A549 (cell line): ENCODE measurements at regions not wholly inside any gene's neighbourhood (a gene's known extent, or its start where the extent isn't known, plus 50 kb on each side); places are given as distances from the start of the nearest gene placed in this dataset.

Source experiments
- ATAC-seq, 2 experiments: fragments of 200-7000 bp in 1 of 2; fragments of >200 bp in 1 of 2; cut with Nextera tagmentation in 1 of 2; cut with Tn5 transposase in 1 of 2; 3 replicates each; pipeline versions ENCODE4 v1.8.0 to v1.9.1; 2018 to 2020; ENCODE audit warnings: mild to moderate bottlenecking in 1 of 2, moderate library complexity in 1 of 2
- CTCF ChIA-PET: fragments of 300-600 bp; sonication (Branson Sonifier 250); formaldehyde crosslinking; extraction: SDS; loops from one replicate; lab custom pipeline; 2021; ENCODE audit warnings: antibody characterized with exemption, inconsistent platforms; lab: Yijun Ruan, JAX
- POLR2A ChIA-PET: fragments of 350-600 bp; formaldehyde crosslinking; extraction: SDS; loops from one replicate; lab custom pipeline; 2021; ENCODE audit warnings: antibody characterized with exemption, inconsistent platforms; lab: Yijun Ruan, JAX
- DNase-seq, 2 experiments: peaks; one replicate each; pipeline versions ENCODE4 v3.0.0 to v3.0.0-alpha.2; 2011 to 2016; ENCODE audit warnings: low read depth in 1 of 2, low spot score in 1 of 2
- FAIRE-seq: peaks from 2 replicates; lab custom pipeline; 2011; peaks lifted over from hg19 to GRCh38; lab: Jason Lieb, UNC
- H3K27ac ChIP-seq, 2 experiments: fragments of >200 bp; sonication (Bioruptor Twin); formaldehyde crosslinking; 3 replicates each; pipeline ENCODE4 v1.5.1; 2016 to 2017
- H3K4me1 ChIP-seq: fragments of >200 bp; sonication (Bioruptor Twin); formaldehyde crosslinking; 3 replicates; pipeline ENCODE4 v1.6.1; 2016
- H3K4me2 ChIP-seq: fragments of >200 bp; sonication (Bioruptor Twin); formaldehyde crosslinking; 3 replicates; pipeline ENCODE4 v1.6.1; 2016
- H3K4me3 ChIP-seq: fragments of >200 bp; sonication (Bioruptor Twin); formaldehyde crosslinking; 3 replicates; pipeline ENCODE4 v1.5.1; 2016
- H3K9me3 ChIP-seq: fragments of >200 bp; sonication (Bioruptor Twin); formaldehyde crosslinking; 3 replicates; pipeline ENCODE4 v1.6.1; 2016
- BCL3 ChIP-seq: fragments of >200 bp; sonication (Bioruptor Twin); formaldehyde crosslinking; IDR thresholded peaks from 3 replicates; pipeline ENCODE4 v1.6.1; 2016
- CHD4 ChIP-seq: fragments of 200-600 bp; sonication (generic); IDR thresholded peaks from 2 replicates; pipeline ENCODE4 v1.6.1; 2016; ENCODE audit warnings: antibody characterized with exemption, mild to moderate bottlenecking, borderline replicate concordance
- E2F6 ChIP-seq: IDR thresholded peaks from 2 replicates; pipeline ENCODE4 v1.6.1; 2012; ENCODE audit warnings: low read depth, borderline replicate concordance
- FOXS1 ChIP-seq: fragments of 250-450 bp; sonication (Bioruptor Pico); IDR thresholded peaks from 2 replicates; pipeline ENCODE4 v1.5.0; 2020; ENCODE audit warnings: mild to moderate bottlenecking, moderate library complexity
- HOXA7 ChIP-seq: fragments of 250-450 bp; sonication (Bioruptor Pico); IDR thresholded peaks from 2 replicates; pipeline ENCODE4 v1.5.0; 2020; ENCODE audit warnings: mild to moderate bottlenecking, moderate library complexity
- HOXB5 ChIP-seq: fragments of 250-450 bp; sonication (Bioruptor Pico); IDR thresholded peaks from 2 replicates; pipeline ENCODE4 v1.5.0; 2020; ENCODE audit warnings: mild to moderate bottlenecking, moderate library complexity
- JUN ChIP-seq, 2 experiments: fragments of >200 bp; sonication (Bioruptor Twin); formaldehyde crosslinking; IDR thresholded peaks; 2 replicates in 1 of 2; 3 replicates in 1 of 2; pipeline ENCODE4 v1.6.1; 2016 to 2017
- MAFK ChIP-seq: fragments of 450-650 bp; IDR thresholded peaks from 2 replicates; pipeline ENCODE4 v1.6.1; 2014; ENCODE audit not compliant: partially characterized antibody
- MAZ ChIP-seq: fragments of 150-350 bp; IDR thresholded peaks from 2 replicates; pipeline ENCODE4 v1.6.1; 2014; ENCODE audit warnings: antibody characterized with exemption, low read depth, low read length, borderline replicate concordance
- MYC ChIP-seq: IDR thresholded peaks from 2 replicates; pipeline ENCODE4 v1.6.1; 2012; ENCODE audit warnings: mild to moderate bottlenecking, inconsistent platforms, low read length, improper control_type of control experiment, borderline replicate concordance
- NFE2L2 ChIP-seq: fragments of 150-350 bp; conservative IDR thresholded peaks from 2 replicates; pipeline ENCODE4 v1.6.1; 2014; ENCODE audit warnings: low read length
- NPAS2 ChIP-seq: fragments of 250-450 bp; sonication (Bioruptor Pico); IDR thresholded peaks from 2 replicates; pipeline ENCODE4 v1.8.0; 2022; ENCODE audit warnings: mild to moderate bottlenecking, moderate library complexity, borderline replicate concordance
- PBX3 ChIP-seq: IDR thresholded peaks from 2 replicates; pipeline ENCODE4 v1.6.1; 2012
- POLR2AphosphoS2 ChIP-seq: conservative IDR thresholded peaks from 2 replicates; pipeline ENCODE4 v1.6.1; 2012; ENCODE audit warnings: low read length, improper control_type of control experiment, inconsistent platforms
- RARB ChIP-seq: fragments of 250-450 bp; sonication (Bioruptor Pico); IDR thresholded peaks from 2 replicates; pipeline ENCODE4 v1.8.0; 2021; ENCODE audit warnings: mild to moderate bottlenecking, moderate library complexity
- REST ChIP-seq: fragments of 200-600 bp; sonication (generic); IDR thresholded peaks from 2 replicates; pipeline ENCODE4 v1.6.1; 2016; ENCODE audit warnings: antibody characterized with exemption, mild to moderate bottlenecking, moderate library complexity
- RFX5 ChIP-seq: fragments of 450-650 bp; IDR thresholded peaks from 2 replicates; pipeline ENCODE4 v1.7.1; 2014; ENCODE audit warnings: antibody characterized with exemption, mild to moderate bottlenecking, moderate library complexity
- TFCP2L1 ChIP-seq: fragments of 250-450 bp; sonication (Bioruptor Pico); IDR thresholded peaks from 2 replicates; pipeline ENCODE4 v1.5.0; 2021; ENCODE audit warnings: mild to moderate bottlenecking
- TP53 ChIP-seq: fragments of 250-450 bp; sonication (Bioruptor Pico); IDR thresholded peaks from 2 replicates; pipeline ENCODE4 v1.5.0; 2021; ENCODE audit warnings: mild to moderate bottlenecking, moderate library complexity
- ZSCAN20 ChIP-seq: fragments of 250-450 bp; sonication (Bioruptor Pico); IDR thresholded peaks from 2 replicates; pipeline ENCODE4 v1.8.0; 2022; ENCODE audit warnings: mild to moderate bottlenecking, moderate library complexity
- WGBS: methylation state at CpG from one replicate; pipeline ENCODE4 v1.1.6; 2017; ENCODE audit errors: missing lambda C conversion rate; 5-methylcytosine and 5-hydroxymethylcytosine counted together
- TF ChIP-seq, protein P1 (sequence below): fragments of 250-450 bp; sonication (Bioruptor Pico); IDR thresholded peaks from 2 replicates; pipeline ENCODE4 v1.5.0; 2020; ENCODE audit warnings: low read depth, mild to moderate bottlenecking, moderate library complexity
- TF ChIP-seq, protein P2 (sequence below): IDR thresholded peaks from 2 replicates; pipeline ENCODE4 v1.6.1; 2012

GRCh38 chr11:23542816-23543215 lies 682.5 kb upstream of the CCDC179 start:
- no peak overlapping the region for H3K4me2 ChIP-seq
- CTCF ChIA-PET = no interaction called here

DNA sequence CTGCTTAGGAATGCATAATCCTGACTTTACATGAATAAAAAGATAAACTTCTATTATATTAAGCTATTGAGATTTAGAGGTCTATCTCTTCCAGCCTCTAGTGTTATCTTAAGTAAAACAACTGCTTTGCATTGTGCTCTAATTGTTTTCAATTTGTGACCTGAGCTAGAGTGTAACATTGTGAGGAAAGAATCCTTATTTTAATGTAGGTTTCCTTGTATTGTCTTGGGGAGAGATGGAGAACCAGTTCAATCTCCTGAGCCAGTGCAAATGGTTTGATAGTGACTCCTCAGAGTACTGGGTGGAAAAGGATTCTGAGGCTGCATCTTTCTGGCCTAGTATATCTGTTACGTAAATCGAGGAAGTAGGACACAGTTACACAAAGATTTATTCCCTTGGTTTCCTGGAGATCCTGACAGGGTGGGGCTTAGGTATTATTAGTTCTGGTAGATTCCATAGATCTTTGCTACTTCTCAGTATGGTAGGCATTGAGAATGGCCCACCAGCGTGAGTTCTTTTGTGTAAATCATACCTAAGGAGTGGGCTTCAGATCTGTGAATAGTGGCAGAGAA lies 683.5 kb upstream of the CCDC179 start:
- 48% methylated on average over 3 of the region's 3 CpGs for WGBS
- DNase-seq (no peak), ATAC-seq (no peak)
- CTCF ChIA-PET = no interaction called here
- TF ChIP-seq HOXA7 (CRISPR knock-in tag) (no peak), TP53 (CRISPR knock-in tag) (no peak), NFE2L2 (no peak), RFX5 (no peak), ZSCAN20 (CRISPR knock-in tag) (no peak), CHD4 (no peak), POLR2AphosphoS2 (no peak), FOXS1 (CRISPR knock-in tag) (no peak), E2F6 (no peak), MAFK (no peak), MAZ (no peak), PBX3 (no peak), BCL3 (no peak), RARB (no peak), MYC (no peak), JUN (IDR thresholded peaks at IDR 0.05) (no peak), TFCP2L1 (no peak)
- TF ChIP-seq, protein P1, sequence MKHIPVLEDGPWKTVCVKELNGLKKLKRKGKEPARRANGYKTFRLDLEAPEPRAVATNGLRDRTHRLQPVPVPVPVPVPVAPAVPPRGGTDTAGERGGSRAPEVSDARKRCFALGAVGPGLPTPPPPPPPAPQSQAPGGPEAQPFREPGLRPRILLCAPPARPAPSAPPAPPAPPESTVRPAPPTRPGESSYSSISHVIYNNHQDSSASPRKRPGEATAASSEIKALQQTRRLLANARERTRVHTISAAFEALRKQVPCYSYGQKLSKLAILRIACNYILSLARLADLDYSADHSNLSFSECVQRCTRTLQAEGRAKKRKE (CRISPR knock-in tag) = no peak
- TF ChIP-seq, protein P2, sequence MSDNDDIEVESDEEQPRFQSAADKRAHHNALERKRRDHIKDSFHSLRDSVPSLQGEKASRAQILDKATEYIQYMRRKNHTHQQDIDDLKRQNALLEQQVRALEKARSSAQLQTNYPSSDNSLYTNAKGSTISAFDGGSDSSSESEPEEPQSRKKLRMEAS = no peak
- TF ChIP-seq, all 56 proteins: peak for 0
- H3K4me2 ChIP-seq = no peak overlapping the region
- H3K27ac ChIP-seq = no peak overlapping the region
- H3K4me1 ChIP-seq = no peaks in the 10 kb centered on the region
- no peak overlapping the region for H3K4me3 ChIP-seq
- POLR2A ChIA-PET = no interaction called here
- no peak for FAIRE-seq
- H3K9me3 ChIP-seq = no peaks in the 10 kb centered on the region

More at GRCh38 chr11:23542816-23543215, 682.5 kb upstream of the CCDC179 start:
- DNase-seq (no peak), ATAC-seq (no peak), FAIRE-seq (no peak)
- Histone ChIP-seq H3K9me3 (no peaks in the 10 kb centered on the region), H3K27ac (no peak overlapping the region), H3K4me3 (no peak overlapping the region), H3K4me1 (no peaks in the 10 kb centered on the region)
- peak; percentile 33 for TF ChIP-seq MAFK
- TF ChIP-seq REST = no peak
- no peak for TF ChIP-seq RARB
- TF ChIP-seq HOXB5 (CRISPR knock-in tag) = no peak
- TF ChIP-seq CHD4 = no peak
- no peak for TF ChIP-seq NPAS2 (CRISPR knock-in tag)
- POLR2A ChIA-PET = no interaction called here
- 51% methylated on average over 3 of the region's 3 CpGs for WGBS
